ENCODE measurements at regions not wholly inside any gene's neighbourhood (a gene's known extent, or its start where the extent isn't known, plus 50 kb on each side); places are given as distances from the start of the nearest gene placed in this dataset.

DNA sequence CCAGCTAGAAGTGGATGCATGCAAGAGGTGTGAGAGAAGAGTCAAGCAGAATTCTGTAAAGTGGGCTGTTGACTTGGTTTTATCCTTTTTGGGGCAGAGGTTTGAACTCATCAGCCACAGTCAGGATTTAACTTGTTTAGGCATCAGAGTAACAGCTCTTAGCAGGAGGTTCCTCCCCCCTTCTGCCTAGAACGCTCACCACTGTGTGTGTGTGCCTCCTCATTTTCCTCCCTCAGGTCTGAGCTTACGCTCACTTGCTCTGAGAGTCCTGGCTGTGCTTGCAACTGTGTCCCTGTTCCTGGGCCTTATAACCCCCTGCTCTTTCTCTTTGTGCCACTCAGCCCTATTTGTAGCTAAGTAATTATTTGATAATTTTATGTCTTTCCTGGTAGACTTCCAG, 167.9 kb downstream of the TMEM182 start:
- TF ChIP-seq, protein P1, sequence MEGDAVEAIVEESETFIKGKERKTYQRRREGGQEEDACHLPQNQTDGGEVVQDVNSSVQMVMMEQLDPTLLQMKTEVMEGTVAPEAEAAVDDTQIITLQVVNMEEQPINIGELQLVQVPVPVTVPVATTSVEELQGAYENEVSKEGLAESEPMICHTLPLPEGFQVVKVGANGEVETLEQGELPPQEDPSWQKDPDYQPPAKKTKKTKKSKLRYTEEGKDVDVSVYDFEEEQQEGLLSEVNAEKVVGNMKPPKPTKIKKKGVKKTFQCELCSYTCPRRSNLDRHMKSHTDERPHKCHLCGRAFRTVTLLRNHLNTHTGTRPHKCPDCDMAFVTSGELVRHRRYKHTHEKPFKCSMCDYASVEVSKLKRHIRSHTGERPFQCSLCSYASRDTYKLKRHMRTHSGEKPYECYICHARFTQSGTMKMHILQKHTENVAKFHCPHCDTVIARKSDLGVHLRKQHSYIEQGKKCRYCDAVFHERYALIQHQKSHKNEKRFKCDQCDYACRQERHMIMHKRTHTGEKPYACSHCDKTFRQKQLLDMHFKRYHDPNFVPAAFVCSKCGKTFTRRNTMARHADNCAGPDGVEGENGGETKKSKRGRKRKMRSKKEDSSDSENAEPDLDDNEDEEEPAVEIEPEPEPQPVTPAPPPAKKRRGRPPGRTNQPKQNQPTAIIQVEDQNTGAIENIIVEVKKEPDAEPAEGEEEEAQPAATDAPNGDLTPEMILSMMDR (IDR thresholded peaks at IDR 0.05): no peak
- TF ChIP-seq EP300 (IDR thresholded peaks at IDR 0.05): no peak
- TF ChIP-seq POLR2AphosphoS5 (IDR thresholded peaks at IDR 0.05): no peak
- TF ChIP-seq POLR2A (IDR thresholded peaks at IDR 0.05): no peak
- Histone ChIP-seq H3K27me3 (no peaks in the 10 kb centered on the region), H3K4me3 (no peak overlapping the region), H3K36me3 (no peaks in the 10 kb centered on the region), H3K9me3 (no peaks in the 10 kb centered on the region), H3K27ac (no peak overlapping the region), H3K4me1 (peaks cover 0 to 32% (median 10%) of the 10 kb centered on the region in 4 donors)
- WGBS, 2 donors: 69 to 80% methylated on average over 2 of the region's 2 CpGs
- no peak for DNase-seq
- intact Hi-C loops (cut with DNase I): loop anchor here (5.0 kb wide), 1 partner anchor 87 kb away; no protein-coding TSS in a partner anchor

DNA sequence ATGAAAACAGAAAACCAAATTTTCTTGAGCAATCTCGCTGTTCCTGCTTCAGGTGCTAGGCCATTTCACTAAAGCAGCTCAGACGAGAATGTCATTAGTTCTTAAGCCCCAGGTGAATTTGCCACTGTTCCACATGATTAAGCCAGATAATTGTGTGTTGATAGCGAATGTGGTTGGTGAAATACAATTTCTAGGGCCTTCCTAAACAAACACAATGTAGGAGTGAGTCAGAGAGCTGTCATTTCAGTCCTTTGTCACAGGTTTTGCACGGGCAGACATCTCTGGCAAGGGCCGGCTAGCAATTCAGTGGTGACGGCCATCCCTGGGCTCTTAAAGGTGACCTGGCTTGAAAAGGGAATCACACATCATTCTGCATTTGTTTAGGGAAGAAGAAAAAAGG, 170.7 kb downstream of the TMEM182 start:
- TF ChIP-seq POLR2AphosphoS5 (IDR thresholded peaks at IDR 0.05) (no peak), POLR2A (IDR thresholded peaks at IDR 0.05) (no peak), EP300 (IDR thresholded peaks at IDR 0.05) (no peak)
- TF ChIP-seq, protein P1 (IDR thresholded peaks at IDR 0.05): no peak
- no peak for DNase-seq
- peaks cover 0 to 26% (median 9%) of the 10 kb centered on the region in 4 donors for H3K4me1 ChIP-seq
- H3K9me3 ChIP-seq: no peaks in the 10 kb centered on the region
- intact Hi-C loops (cut with DNase I): no loop called here
- H3K27ac ChIP-seq: no peak overlapping the region
- no peaks in the 10 kb centered on the region for H3K36me3 ChIP-seq
- WGBS, 2 donors: 65 to 73% methylated on average over 6 of the region's 6 CpGs
- H3K4me3 ChIP-seq: no peak overlapping the region
- H3K27me3 ChIP-seq: no peaks in the 10 kb centered on the region

DNA sequence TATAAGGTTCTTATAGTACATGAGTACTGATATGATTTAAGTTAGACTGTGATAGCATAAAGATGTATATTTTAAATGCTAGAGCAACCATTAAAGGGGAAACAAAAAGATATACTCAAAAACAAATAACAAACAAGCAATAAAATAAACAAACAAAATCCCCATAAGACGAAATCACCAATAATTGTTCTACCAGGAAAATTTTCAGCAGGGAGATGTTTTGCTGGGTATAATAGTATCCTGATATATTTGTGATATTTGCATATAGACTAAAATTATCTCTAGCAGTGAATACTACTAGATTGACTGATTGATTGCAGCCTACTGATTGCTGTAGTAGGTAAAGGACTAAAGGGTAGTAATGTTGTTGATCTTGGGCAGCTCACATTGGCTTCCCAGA, 177.4 kb downstream of the TMEM182 start:
- H3K9me3 ChIP-seq: peaks cover 0 to 4% (median 0%) of the 10 kb centered on the region in 4 donors
- H3K27me3 ChIP-seq: no peaks in the 10 kb centered on the region
- no peaks in the 10 kb centered on the region for H3K36me3 ChIP-seq
- no peak overlapping the region for H3K27ac ChIP-seq
- H3K4me1 ChIP-seq: no peaks in the 10 kb centered on the region
- WGBS, 2 donors: 0 to 41% methylated on average over 1 of the region's 1 CpG
- DNase-seq: no peak
- no peak for TF ChIP-seq POLR2A (IDR thresholded peaks at IDR 0.05)
- TF ChIP-seq, protein P1 (IDR thresholded peaks at IDR 0.05): no peak
- no peak for TF ChIP-seq EP300 (IDR thresholded peaks at IDR 0.05)
- TF ChIP-seq POLR2AphosphoS5 (IDR thresholded peaks at IDR 0.05): no peak
- no peak overlapping the region for H3K4me3 ChIP-seq
- intact Hi-C loops (cut with DNase I): no loop called here

DNA sequence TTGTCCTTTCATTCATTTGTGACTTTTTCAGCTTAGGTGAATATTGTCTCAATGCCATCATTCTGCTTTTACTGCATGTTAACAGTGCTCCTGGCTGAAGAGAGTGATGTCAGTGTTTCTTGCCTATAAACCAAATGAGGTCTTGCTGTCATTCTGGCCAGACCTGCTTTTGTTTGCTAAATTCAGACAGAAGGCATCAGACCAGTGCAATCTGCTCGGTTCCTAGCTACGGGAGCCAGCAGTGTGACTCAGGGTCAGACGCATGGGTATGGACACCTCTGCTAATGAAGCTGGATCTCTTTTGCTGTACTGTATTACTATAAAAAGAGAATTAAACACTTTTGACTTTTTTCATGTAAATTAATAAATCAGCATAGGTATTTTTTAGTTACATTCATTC, 178.9 kb downstream of the TMEM182 start:
- H3K4me3 ChIP-seq: no peak overlapping the region
- H3K27ac ChIP-seq: no peak overlapping the region
- TF ChIP-seq EP300 (IDR thresholded peaks at IDR 0.05) (no peak), POLR2AphosphoS5 (IDR thresholded peaks at IDR 0.05) (no peak), POLR2A (IDR thresholded peaks at IDR 0.05) (no peak)
- TF ChIP-seq, protein P1 (IDR thresholded peaks at IDR 0.05): no peak
- H3K27me3 ChIP-seq: no peaks in the 10 kb centered on the region
- no peaks in the 10 kb centered on the region for H3K36me3 ChIP-seq
- no peak for DNase-seq
- peaks cover 0 to 4% (median 0%) of the 10 kb centered on the region in 4 donors for H3K9me3 ChIP-seq
- H3K4me1 ChIP-seq: no peaks in the 10 kb centered on the region
- intact Hi-C loops (cut with DNase I): no loop called here
- 51 to 59% methylated on average over 3 of the region's 3 CpGs for WGBS, 2 donors

DNA sequence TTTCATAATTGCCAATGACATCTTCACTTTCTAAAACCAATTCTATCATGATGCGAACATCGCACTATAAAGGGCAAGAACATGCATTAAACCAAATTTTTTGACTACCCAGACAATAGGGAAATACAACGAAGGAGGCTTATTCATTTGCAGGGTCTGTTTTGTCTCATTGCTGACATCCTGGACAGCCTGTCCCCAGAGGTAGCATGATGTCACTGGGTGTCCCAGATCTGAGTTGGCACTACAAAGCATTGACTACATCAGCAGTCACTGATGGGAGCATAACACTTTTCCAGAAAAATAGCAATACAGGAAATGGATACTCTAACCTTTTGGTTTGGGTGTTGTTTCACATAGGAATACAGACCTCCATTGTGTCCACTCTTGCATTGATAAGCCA, 180.3 kb downstream of the TMEM182 start:
- WGBS, 2 donors: 87 to 89% methylated on average over 3 of the region's 3 CpGs
- TF ChIP-seq POLR2A (IDR thresholded peaks at IDR 0.05) (no peak), EP300 (IDR thresholded peaks at IDR 0.05) (no peak), POLR2AphosphoS5 (IDR thresholded peaks at IDR 0.05) (no peak)
- TF ChIP-seq, protein P1 (IDR thresholded peaks at IDR 0.05): no peak
- DNase-seq: no peak
- Histone ChIP-seq H3K36me3 (no peaks in the 10 kb centered on the region), H3K4me1 (no peaks in the 10 kb centered on the region), H3K9me3 (peaks cover 0 to 4% (median 0%) of the 10 kb centered on the region in 4 donors), H3K27ac (no peak overlapping the region), H3K4me3 (no peak overlapping the region), H3K27me3 (no peaks in the 10 kb centered on the region)
- intact Hi-C loops (cut with DNase I): no loop called here

Data from sigmoid colon (tissue), 6 donors.